ENCODE measurements at regions not wholly inside any gene's neighbourhood (a gene's known extent, or its start where the extent isn't known, plus 50 kb on each side); places are given as distances from the start of the nearest gene placed in this dataset.
"Not testable (repeated sequence)": the region's sequence is repeated elsewhere in the genome, so short reads cannot be mapped to it uniquely, and the experiment has no call there.

DNA sequence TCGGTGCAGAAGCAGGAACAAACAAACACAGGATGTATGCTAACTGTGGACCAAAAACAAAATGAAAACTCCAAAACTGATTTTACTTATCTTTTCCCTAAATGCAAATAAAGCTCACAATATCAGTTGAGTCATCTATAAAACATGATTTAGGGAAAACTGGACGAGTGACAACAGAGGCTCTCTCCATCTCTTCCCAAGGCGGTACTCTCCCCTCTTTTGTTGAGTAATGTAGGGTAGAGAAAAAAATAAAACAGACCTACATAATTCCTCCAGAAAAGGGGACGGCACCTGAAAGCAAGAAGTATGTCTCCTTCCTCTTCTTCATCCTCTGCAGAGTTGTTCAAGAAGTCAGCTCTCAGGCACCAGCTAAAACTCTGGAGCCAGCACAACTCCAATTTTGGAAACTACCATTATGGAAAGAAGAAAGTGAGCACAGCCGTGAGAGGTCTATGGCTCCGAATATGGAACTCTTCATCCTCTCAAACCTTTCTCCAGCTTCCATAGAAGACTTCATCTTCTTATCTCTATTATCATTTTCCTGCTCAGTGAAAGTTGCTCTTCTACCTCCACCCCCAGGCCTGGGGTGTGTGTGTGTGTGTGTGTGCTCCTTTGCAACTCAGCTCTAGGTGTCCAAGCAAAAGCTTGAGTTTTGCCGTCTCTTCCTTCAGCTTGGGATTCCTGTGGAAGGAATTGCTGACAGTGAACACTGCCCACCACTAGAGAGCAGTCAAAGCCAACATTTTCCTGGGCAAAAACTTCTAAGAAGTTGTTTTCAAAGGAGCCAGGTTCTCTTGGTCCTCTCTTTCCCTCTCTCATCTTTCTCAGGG lies 155.4 kb downstream of the DIO2 start:
- DNase-seq = peak; percentile 74

DNA sequence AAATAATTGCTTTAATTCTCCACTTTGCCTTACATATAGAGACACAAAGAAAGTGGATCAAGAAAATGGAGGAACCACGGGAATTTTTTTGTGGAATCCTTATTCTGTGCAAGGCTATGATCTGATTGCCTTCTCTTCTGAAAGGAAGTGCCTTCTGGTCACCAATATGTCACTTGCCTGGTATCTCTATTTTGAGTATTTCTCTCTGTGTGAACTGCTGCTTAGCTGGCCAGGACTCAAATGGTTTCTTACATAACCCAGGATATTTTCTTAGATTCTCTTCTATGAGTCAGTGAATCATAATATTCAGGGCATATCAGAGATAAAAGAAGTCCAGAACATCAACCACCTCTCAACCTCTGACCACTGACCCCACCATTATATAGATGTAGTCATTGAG lies 156.1 kb downstream of the DIO2 start:
- no peak for DNase-seq

DNA sequence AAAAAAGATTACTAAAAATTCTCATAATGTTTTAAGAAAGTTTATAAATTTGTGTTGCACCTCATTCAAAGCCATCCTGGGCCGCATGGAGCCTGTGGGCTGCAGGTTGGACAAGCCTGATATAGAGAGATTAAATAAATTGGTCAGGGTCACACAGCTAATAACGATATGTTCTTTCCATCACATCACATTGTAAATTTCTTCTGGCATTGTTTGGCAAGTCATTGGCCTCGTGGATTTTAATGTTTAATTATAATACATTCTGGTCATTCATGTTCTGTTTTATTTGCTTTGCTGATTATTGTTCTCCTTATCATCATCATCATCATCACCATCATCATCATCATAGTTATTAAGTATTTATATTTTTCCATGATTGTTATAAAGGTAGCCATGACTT lies 157.3 kb downstream of the DIO2 start:
- no peak for DNase-seq

DNA sequence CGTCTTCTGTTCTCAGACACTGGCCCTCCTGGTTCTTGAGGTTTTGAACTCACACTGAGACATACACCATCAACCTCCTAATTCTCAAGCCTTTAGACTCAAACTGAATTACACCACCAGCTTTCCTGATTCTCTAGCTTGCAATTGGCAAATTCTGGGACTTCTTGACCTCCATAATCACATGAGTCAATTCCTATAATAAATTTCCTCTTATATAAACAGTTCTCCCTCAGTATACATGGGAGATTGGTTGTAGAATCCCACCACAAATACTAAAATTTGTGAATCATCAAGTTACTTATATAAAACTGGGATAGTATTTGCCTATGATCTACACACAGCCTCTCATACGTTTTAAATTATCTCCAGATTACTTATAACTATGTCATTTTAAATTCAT lies 162.2 kb downstream of the DIO2 start:
- no peak for DNase-seq

DNA sequence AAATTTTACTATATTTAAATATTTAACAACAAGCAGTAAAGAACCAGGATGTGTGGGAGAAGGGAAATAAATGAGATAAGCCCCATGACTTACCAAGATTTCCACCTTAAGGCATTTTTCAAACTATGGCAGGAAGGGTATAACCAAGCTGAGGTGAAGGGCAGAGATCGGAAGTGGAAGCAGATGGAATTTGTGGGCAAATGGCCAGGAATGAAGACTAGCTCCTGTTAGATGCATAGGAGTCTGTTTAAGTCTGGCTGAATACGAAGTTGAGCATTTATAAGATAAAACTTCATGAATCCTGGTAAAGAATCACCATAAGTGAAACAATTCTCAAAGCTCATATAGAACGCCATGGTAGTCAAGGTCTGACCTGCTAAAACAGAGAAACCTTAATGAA lies 163.5 kb downstream of the DIO2 start:
- DNase-seq = no peak

DNA sequence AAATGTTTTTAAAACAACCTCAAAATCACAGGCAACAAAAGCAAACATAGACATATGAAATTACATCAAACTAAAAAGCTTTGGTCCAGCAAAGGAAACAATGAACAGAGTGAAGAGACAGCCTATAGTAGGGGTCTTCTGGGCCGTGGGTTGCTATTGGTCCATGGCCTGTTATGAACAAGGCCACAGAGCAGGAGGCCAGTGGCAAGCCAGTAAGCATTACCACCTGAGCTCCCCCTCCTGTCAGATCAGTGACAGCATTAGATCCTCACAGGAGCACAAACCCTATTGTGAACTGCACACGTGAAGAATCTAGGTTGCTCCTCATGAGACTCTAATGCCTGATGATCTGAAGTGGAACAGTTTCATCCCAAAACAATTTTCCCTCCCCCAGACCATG lies 174.0 kb downstream of the DIO2 start:
- no peak for DNase-seq

DNA sequence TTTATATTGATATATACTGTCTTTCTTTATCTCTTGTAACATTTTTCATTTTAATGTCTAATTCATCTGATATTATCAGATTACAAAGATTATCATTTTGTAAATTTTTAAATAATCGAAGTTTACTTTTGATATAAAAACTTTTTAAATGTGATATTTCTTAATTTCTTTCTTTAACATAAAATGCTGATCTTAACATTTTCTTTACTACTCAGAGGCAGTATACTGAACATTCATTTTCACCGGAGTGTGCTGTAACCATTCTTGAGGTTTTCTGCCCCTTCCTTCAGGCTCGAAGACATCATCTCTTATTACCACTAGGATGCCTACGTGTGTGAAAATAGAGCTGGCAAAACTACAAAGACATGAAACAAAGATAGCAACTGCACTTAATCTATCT lies 186.9 kb downstream of the DIO2 start:
- no peak for DNase-seq

DNA sequence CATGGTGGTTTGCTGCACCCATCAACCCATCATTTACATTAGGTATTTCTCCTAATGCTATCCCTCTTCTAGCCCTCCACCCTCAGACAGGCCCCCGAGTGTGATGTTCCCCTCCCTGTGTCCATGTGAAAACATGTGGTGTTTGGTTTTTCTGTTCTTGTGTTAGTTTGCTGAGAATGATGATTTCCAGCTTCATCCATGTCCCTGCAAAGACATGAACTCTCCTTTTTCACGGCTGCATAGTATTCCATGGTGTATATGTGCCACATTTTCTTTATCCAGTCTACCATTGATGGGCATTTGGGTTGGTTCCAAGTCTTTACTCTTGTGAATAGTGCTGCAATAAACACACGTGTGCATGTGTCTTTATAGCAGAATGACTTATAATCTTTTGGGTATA lies 192.8 kb downstream of the DIO2 start:
- not testable (repeated sequence) for DNase-seq

DNA sequence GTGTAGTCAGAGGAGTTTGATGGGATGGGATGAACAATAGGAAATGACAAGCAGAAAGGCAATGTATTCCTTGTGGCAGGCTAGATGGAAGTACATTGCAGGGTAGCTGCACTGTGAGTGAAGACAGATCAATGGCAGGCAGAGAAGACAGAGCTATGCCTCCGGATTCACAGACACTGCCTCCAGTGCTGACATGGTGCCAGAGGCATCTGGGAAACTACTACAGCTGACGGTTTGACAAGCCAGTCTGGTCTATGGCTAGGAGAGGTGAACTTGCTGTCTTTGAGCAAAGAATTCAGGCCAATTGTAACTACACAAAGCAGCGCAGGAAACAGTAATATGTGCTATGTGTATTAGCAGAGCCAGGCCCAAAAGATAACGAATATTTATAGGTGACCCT lies 193.5 kb downstream of the DIO2 start:
- DNase-seq = no peak

DNA sequence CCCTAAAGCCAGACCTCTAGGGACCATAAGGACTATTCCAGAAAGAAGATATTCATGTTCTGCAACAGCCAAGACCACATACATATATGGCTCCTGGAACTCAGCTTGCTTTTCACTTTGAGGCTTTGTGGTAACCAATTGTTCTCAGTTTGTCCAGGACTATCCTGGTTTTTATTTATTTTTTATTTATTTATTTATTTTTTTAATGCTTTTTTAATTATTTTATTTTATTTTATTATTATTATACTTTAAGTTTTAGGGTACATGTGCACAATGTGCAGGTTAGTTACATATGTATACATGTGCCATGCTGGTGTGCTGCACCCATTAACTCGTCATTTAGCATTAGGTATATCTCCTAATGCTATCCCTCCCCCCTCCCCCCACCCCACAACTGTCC lies 201.1 kb downstream of the DIO2 start:
- DNase-seq = not testable (repeated sequence)

DNA sequence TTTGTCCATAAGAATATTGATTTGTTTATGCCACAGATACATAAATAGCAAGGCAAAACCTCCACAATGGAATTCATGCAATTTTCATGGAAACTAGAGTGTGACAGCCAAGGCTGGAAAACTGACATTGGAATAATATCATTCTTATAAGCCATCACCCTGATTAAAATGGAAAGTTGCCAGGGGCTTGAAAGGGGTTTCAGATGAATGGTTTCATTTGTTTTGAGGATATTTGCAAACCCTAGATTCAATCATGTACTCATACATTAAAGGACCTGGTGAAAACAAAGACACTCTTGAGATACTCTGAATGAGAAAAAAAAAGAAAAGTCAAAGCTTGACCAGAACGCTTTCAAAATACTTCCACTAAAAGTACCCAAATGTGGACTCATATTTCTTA lies 205.7 kb downstream of the DIO2 start:
- DNase-seq = peak; percentile 25

DNA sequence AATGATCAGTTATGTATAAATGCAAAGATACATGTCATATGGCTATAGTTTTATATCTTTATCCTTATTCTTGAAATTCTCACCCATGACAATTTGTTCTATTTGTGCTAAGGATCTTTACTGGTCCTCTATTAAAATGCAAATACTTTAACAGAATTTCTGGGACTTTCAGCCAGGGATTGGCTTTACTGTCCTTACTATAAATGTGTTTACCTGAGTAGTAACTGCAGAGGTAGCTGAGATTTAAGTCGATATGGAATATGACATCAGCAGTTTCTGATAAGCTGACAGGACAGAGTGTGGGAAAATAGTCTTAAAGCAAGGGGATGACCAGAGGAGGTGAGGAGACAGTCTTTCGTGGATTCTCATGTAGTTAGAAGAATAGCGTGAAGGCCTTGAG lies 206.4 kb downstream of the DIO2 start:
- no peak for DNase-seq

DNA sequence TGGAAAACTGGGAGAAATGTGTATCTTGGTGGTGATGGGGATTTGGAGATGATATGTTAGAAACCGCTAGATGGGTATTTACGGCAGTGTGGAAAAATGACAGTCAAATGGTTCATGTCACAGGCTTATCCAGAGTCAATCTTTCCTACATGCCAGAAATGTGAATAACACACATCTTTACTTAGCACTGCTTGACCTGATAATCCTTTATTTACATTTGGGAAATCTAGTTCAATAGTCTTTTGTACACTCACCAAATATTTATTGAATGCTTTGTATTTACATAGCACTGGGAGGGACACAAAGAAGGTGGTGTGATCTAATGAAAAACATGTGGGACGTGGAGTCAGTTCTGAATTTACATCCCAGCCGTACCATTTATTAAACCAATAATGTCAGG lies 208.2 kb downstream of the DIO2 start:
- peak; percentile 70 for DNase-seq

DNA sequence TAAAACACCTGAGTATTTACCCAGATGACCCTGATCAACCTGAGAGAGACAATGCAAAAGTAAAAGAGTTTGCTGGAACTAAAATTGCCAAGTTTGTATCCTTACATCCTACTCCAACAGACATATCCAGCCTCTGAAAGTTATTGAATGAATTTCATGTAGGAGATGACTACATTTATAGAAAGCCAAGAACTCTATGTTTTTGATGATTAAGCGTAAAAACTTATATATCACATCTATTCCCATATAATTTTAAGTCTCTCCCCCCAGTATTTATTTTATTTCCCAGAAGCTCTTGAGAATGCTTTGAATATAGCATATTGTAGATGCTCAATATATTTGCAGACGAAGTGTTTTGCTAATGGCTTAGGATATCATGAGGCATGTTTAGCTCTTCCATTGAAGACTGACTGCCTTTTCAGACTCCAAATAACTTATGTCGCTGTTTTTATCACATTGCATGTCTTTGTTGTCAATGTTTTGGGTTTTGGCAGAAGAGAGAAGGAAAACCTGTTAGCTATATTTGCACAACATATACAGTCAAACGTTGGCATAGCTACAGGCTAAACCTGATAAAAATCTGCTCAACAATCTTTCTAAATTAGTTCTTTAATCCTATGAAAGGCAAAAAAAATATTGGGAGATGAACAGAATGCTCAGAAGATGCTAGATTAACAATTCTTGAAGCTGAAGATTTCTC lies 213.6 kb downstream of the DIO2 start:
- DNase-seq = no peak

DNA sequence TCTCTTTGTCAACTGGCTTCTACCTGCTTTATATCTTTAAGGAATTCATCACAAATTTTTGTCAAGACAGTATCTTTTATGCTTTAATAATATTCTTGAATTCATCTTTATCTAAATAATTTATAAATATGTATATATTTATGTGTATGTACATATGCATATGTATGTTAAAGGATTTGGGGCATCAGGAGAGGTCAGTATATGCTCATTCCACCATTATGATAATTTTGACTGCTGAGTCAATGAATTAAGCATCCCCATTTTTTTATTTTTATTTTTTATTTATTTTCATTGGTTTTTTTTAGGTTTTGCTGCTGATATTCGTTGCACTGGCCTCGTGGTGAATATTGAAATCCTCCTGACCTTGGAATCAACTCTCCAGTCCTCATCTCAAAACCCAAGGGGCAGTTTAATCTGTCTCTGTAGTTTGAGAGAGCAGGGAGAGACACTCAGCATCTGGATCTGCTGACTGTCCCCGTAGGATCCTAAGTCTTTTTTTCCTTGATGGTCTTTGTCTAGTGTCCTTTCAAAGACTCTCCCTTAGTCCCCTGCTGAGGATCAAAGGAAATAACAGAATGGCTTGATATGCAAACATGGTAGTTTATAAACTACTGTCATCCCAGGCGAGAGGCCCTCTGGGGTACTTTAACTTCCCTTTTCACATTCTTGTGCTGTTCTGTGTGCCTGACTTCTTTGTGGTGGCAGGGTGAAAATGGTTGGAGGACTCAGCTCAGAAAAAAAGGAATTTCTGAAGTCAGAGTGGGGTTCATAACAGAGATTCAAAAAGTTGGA lies 218.7 kb downstream of the DIO2 start:
- peak; percentile 7 for DNase-seq

DNA sequence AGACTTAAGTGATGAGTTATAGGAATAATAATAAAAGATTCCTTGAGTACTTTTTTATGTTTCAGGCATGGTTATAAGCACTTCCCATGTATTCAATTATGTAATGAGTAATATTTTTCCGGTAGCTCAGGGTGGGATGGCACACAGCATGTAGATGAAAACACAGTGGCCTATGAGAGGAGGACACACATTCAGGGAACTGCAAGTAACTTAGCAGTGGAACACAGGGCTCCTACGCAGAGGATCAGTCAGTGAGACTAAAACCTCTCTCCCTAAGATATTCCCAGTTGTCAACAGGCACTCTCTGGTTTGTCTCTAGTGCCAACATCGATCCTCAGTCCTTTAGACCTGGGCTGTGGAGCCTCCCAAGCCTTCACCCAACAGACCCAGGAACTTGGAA lies 219.4 kb downstream of the DIO2 start:
- DNase-seq = no peak

DNA sequence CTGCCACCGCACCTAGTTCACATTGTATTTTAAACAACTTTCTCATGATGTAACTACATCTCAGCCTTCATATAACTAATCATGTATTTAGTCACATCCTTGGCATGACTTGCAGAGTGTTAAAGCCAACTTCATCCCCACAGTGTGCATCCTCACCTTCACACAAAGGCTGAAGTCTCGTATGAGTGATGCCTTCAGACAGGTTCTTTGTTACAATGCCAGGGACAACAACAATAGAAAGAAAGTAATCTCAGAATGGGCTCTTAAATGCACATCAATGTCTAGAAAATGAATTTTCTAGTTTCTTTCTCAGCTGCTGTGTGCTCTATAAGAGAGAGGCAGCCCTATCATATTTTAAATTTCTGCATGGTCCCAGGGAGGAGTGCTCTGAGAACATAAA lies 221.3 kb downstream of the DIO2 start:
- DNase-seq = no peak

DNA sequence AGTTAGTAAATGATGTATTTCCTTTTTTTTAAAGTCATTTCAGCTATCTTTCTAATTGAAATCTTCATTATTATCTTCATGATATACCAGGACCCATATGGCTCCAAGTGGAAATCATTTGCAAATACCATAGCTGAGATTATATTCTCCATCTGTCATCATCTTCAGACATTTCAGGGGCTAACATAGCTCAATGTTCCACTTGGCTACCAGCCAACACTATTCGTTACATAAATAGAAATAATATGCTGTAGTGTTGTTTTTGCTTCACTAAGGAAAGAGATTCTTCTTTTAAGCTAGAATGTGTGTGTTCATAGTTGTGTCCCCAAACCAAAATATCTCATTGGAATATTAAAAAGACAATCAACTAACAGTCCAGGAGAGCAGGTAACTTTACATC lies 225.1 kb downstream of the DIO2 start:
- DNase-seq = no peak

DNA sequence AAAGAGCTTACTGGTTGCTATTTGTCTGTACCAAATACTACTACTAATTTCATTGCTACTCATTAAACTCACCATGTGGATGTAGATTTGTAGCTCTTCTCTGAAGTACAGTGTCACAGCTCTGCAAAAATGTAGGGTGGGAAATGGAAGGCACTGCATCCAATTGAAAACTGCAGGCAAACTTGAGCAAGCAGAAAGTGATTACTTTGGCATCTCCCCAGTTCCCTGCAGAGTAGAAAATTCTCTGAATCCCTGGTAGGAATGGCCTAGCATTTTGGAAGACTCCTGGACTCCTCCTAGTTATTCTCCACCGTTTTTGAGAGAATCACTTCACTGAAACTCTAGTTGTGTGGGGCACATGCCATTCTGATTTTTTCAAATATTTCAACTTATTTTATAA lies 239.1 kb downstream of the DIO2 start:
- DNase-seq = no peak

DNA sequence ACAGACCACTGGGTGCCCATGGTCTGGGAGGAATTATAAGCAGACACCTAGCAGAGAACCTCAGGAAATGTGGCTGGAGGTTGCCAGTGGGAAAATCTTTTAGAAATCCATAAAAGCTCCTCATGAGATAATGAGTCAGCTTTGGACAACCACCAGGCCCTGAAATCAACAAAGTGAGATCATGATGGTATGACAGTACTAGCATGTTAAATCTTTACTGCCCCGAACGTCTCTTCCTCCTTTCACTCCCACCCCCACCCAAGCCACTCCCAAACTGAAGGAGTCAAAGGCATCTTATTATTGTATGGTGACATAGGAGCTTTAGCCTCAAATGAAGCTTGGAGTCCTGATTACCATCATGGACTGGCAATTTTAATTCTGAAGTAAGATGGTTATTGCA lies 240.0 kb downstream of the DIO2 start:
- no peak for DNase-seq

DNA sequence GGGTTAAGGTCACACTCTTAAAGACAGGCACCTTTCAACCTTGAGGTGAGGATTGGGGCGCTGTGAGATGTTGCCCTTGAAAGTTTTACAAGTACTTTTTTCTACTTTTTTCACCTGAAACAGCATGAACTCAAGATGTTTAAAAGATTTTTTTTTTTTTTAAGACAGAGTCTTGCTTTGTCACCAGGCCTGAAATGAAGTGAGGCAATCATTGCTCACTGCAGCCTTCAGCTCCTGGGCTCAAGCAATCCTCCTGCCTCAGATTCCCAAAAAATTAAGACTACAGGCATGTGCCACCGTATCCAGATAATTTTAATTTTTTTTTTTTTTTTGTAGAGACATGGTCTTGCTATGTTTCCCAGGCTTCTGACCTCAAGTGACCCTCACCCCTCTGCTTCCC lies 243.9 kb downstream of the DIO2 start:
- DNase-seq = no peak

DNA sequence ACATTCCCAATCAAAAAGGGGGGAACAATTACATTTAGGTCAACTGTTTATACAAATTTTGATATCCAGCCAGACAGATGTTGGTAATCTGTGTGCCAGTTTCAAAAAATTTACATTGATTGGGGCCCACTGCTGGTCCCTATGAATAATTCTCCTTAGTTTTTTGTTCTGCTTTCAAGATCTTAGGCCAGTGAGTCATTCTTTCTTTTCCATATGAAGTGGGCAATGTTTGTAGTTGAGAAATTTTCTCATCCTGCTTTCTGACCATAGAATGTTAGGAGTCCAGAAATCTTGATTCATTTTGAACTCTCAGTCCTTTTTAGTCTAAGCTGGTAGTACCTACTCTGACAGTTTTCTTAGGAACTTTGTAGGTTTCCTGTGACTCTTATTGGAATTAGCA lies 244.3 kb downstream of the DIO2 start:
- DNase-seq = no peak

DNA sequence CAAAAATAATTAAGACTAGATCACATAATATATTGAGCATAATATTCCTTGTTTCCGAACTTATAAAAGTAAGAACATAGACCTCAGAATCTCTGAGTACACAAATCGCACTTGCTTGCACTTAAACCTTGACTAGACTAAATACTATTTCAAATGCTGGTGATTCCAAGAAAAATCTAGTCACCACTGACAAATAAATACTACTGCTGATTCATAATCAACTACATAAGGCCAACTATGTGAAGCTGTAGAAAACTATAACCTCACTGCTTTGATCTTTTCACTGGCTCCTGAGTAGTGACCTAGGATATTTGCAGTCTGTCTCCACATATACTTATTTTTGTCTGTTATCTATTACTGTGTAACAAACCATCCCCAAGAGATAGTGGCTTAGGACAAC lies 245.4 kb downstream of the DIO2 start:
- DNase-seq = no peak

DNA sequence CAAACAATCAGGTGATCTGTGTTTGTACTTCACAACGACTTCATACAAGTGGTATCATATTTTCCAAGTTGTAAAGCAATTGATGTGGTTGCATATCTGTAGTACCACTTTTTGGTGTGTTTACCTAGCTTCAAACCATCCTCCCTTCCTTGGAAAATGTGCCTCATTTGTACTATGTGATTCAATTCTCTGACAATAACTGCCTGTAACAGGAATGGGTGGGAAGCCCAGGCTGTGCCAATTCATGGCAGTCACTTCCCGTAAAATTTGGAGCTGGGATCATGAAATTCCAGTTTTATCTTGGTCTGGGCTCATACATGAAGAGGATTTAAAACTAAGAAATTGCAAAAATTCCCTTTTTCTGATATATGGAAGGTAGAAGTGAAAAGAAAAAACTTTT lies 250.1 kb downstream of the DIO2 start:
- DNase-seq = no peak

Measured in NCI-H345 (cell line).